ENCODE measurements at regions not wholly inside any gene's neighbourhood (a gene's known extent, or its start where the extent isn't known, plus 50 kb on each side); places are given as distances from the start of the nearest gene placed in this dataset.

- no peak overlapping the region for H2AFZ ChIP-seq (ENCODE audit: control insufficient read depth, low read length)
- TF ChIP-seq CTCF (optimal IDR thresholded peaks at IDR 0.05 in 1 of 3, IDR thresholded peaks at IDR 0.05 in 1 of 3, conservative IDR thresholded peaks at IDR 0.05 in 1 of 3; ENCODE audit: extremely low read depth in 1 of 3, insufficient read depth in 2 of 3, low read length in 3 of 3) (no peak), EZH2 (IDR thresholded peaks at IDR 0.05; ENCODE audit: low read length) (no peak)
- no peaks in the 10 kb centered on the region for H3K36me3 ChIP-seq (ENCODE audit: control insufficient read depth in 2 of 2, extremely low read depth in 1 of 2, insufficient read depth in 2 of 2, low read length in 2 of 2)
- H4K20me1 ChIP-seq (ENCODE audit: control insufficient read depth, extremely low read depth, insufficient read depth, low read length) = no peaks in the 10 kb centered on the region
- no peaks in the 10 kb centered on the region for H3K4me1 ChIP-seq (ENCODE audit: control insufficient read depth, extremely low read depth, insufficient read depth, low read length)
- no peaks in the 10 kb centered on the region for H3K9me1 ChIP-seq (ENCODE audit: control insufficient read depth, extremely low read depth, insufficient read depth, low read length)
- H3K27me3 ChIP-seq (ENCODE audit: control insufficient read depth, extremely low read depth, insufficient read depth, low read length) = no peaks in the 10 kb centered on the region
- H3K79me2 ChIP-seq (ENCODE audit: control insufficient read depth, insufficient read depth, low read length) = no peaks in the 10 kb centered on the region
- H3K27ac ChIP-seq (ENCODE audit: control insufficient read depth, insufficient read depth, low read length) = no peak overlapping the region
- DNase-seq (ENCODE audit: low read depth, low spot score) = no peak
- dilution Hi-C loops (cut with MboI; ENCODE audit: extremely low pct_ligation_motif_present, low sequenced_read_pairs) = no loop called here
- no peak for FAIRE-seq
- no peak overlapping the region for H3K4me3 ChIP-seq (ENCODE audit: control insufficient read depth in 2 of 3, extremely low read depth in 1 of 3, insufficient read depth in 2 of 3, low read depth in 1 of 3, low read length in 3 of 3)
- H3K4me2 ChIP-seq (ENCODE audit: control insufficient read depth, extremely low read depth, insufficient read depth, low read depth, low read length) = no peak overlapping the region
- H3K9me3 ChIP-seq (ENCODE audit: control insufficient read depth, low read depth, low read length) = no peaks in the 10 kb centered on the region
- no peak overlapping the region for H3K9ac ChIP-seq (ENCODE audit: control insufficient read depth, extremely low read depth, insufficient read depth, low read length)
Observed at GRCh38 chr3:181493423-181493822, 218.3 kb upstream of the SOX2 start.

GRCh38 chr3:181488536-181488935, 223.2 kb upstream of the SOX2 start:
- Histone ChIP-seq H3K27ac (ENCODE audit: control insufficient read depth, insufficient read depth, low read length) (no peak overlapping the region), H3K4me1 (ENCODE audit: control insufficient read depth, extremely low read depth, insufficient read depth, low read length) (no peaks in the 10 kb centered on the region), H3K27me3 (ENCODE audit: control insufficient read depth, extremely low read depth, insufficient read depth, low read length) (no peaks in the 10 kb centered on the region), H3K9me3 (ENCODE audit: control insufficient read depth, low read depth, low read length) (no peaks in the 10 kb centered on the region), H3K4me3 (ENCODE audit: control insufficient read depth in 2 of 3, extremely low read depth in 1 of 3, insufficient read depth in 2 of 3, low read depth in 1 of 3, low read length in 3 of 3) (no peak overlapping the region), H4K20me1 (ENCODE audit: control insufficient read depth, extremely low read depth, insufficient read depth, low read length) (no peaks in the 10 kb centered on the region), H3K9me1 (ENCODE audit: control insufficient read depth, extremely low read depth, insufficient read depth, low read length) (no peaks in the 10 kb centered on the region), H3K9ac (ENCODE audit: control insufficient read depth, extremely low read depth, insufficient read depth, low read length) (no peak overlapping the region), H2AFZ (ENCODE audit: control insufficient read depth, low read length) (no peak overlapping the region), H3K79me2 (ENCODE audit: control insufficient read depth, insufficient read depth, low read length) (no peaks in the 10 kb centered on the region), H3K36me3 (ENCODE audit: control insufficient read depth in 2 of 2, extremely low read depth in 1 of 2, insufficient read depth in 2 of 2, low read length in 2 of 2) (no peaks in the 10 kb centered on the region), H3K4me2 (ENCODE audit: control insufficient read depth, extremely low read depth, insufficient read depth, low read depth, low read length) (no peak overlapping the region)
- dilution Hi-C loops (cut with MboI; ENCODE audit: extremely low pct_ligation_motif_present, low sequenced_read_pairs) = no loop called here
- DNase-seq (ENCODE audit: low read depth, low spot score) = no peak
- no peak for FAIRE-seq
- TF ChIP-seq EZH2 (IDR thresholded peaks at IDR 0.05; ENCODE audit: low read length) (no peak), CTCF (optimal IDR thresholded peaks at IDR 0.05 in 1 of 3, IDR thresholded peaks at IDR 0.05 in 1 of 3, conservative IDR thresholded peaks at IDR 0.05 in 1 of 3; ENCODE audit: extremely low read depth in 1 of 3, insufficient read depth in 2 of 3, low read length in 3 of 3) (no peak)
